PC-9 (cell line): ENCODE measurements at regions not wholly inside any gene's neighbourhood (a gene's known extent, or its start where the extent isn't known, plus 50 kb on each side); places are given as distances from the start of the nearest gene placed in this dataset.

ENCODE experiments used
- BruUV-seq: library from RNA; stranded (reverse); fragments of 400-500 nt; replicated peaks from 2 replicates; lab custom pipeline; 2021; lab: Mats Ljungman, UMichigan
- CTCF ChIA-PET: fragments of 300-600 bp; sonication (Branson Sonifier 250); formaldehyde crosslinking; loops from one replicate; lab custom pipeline; 2022; ENCODE audit warnings: antibody characterized with exemption; lab: Charles Lee
- POLR2A ChIA-PET: fragments of 300-600 bp; sonication (Branson Sonifier 250); formaldehyde crosslinking; loops from one replicate; lab custom pipeline; 2022; ENCODE audit warnings: antibody characterized with exemption; ENCODE audit not compliant: unreplicated experiment; lab: Charles Lee
- DNase-seq, 2 experiments: peaks; one replicate each; pipeline versions ENCODE4 v3.0.0 to v3.0.0-alpha.2; 2015 to 2022; ENCODE audit warnings: mixed read lengths in 1 of 2
- H2AFZ ChIP-seq: fragments of 200-600 bp; sonication (generic); 2 replicates; pipeline ENCODE4 v1.8.1; 2017; ENCODE audit warnings: antibody characterized with exemption
- H3F3A ChIP-seq: fragments of 200-600 bp; sonication (generic); 2 replicates; pipeline ENCODE4 v1.8.1; 2017; ENCODE audit warnings: antibody characterized with exemption, mild to moderate bottlenecking, low read depth; ENCODE audit not compliant: insufficient read depth
- H3K27ac ChIP-seq: fragments of 200-600 bp; sonication (generic); 2 replicates; pipeline ENCODE4 v1.6.1; 2016; ENCODE audit warnings: mixed run types
- H3K27me3 ChIP-seq: fragments of 200-600 bp; sonication (generic); 2 replicates; pipeline ENCODE4 v1.6.1; 2016; ENCODE audit warnings: low read depth, mixed run types; ENCODE audit not compliant: insufficient read depth
- H3K36me3 ChIP-seq: fragments of 200-600 bp; sonication (generic); 2 replicates; pipeline ENCODE4 v1.6.1; 2016; ENCODE audit warnings: low read depth, mixed run types
- H3K4me1 ChIP-seq: fragments of 200-600 bp; sonication (generic); replicated peaks from 2 replicates; pipeline ENCODE4 v1.6.1; 2016; ENCODE audit warnings: mixed run types; ENCODE audit not compliant: insufficient read depth
- H3K4me2 ChIP-seq: fragments of 200-600 bp; sonication (generic); 2 replicates; pipeline ENCODE4 v1.6.1; 2017; ENCODE audit warnings: mixed run types
- H3K4me3 ChIP-seq: fragments of 200-600 bp; sonication (generic); 2 replicates; pipeline ENCODE4 v1.6.1; 2016; ENCODE audit warnings: mixed run types
- H3K79me2 ChIP-seq: fragments of 200-600 bp; sonication (generic); 2 replicates; pipeline ENCODE4 v1.6.1; 2017; ENCODE audit warnings: low read depth, mixed run types
- H3K9me2 ChIP-seq: fragments of 200-600 bp; sonication (generic); 2 replicates; pipeline ENCODE4 v1.8.1; 2017; ENCODE audit warnings: mild to moderate bottlenecking; ENCODE audit not compliant: insufficient read depth
- H3K9me3 ChIP-seq: fragments of 200-600 bp; sonication (generic); 2 replicates; pipeline ENCODE4 v1.8.1; 2016; ENCODE audit warnings: low read depth; ENCODE audit not compliant: insufficient read depth
- H4K20me1 ChIP-seq: fragments of 200-600 bp; sonication (generic); 2 replicates; pipeline ENCODE4 v1.8.1; 2017; ENCODE audit not compliant: insufficient read depth
- EZH2 ChIP-seq: fragments of 200-600 bp; sonication (generic); IDR thresholded peaks from 2 replicates; pipeline ENCODE4 v1.8.0; 2017; ENCODE audit warnings: antibody characterized with exemption, low read depth
- intact Hi-C: fragments of 100-400 bp; cut with micrococcal nuclease; formaldehyde crosslinking; loops from one replicate; pipeline ENCODE4 v1.10.0; 2022; ENCODE audit not compliant: unreplicated experiment
- TF ChIP-seq, protein P1 (sequence below): fragments of 200-600 bp; sonication (generic); conservative IDR thresholded peaks from 2 replicates; pipeline ENCODE4 v1.6.1; 2017; ENCODE audit warnings: mixed run types, antibody characterized with exemption, mild to moderate bottlenecking, moderate library complexity

DNA sequence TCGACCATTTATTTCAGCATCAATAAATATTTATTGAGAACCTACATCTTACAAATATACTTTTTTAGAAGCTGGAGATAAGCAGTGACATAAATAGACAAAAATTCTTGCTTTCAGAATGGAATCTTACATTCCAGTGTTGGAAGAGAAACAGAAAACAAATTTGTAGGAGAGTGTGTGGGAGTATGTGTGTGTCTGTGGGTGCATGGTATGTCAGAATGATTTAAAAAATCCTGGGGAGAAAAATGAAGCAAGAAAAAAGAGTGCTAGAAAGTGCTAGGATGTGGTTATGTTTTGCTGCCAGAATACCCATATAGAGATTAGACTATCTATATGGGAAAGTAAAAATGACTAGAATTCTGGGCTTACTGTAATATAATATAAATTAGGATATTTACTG, 561.7 kb upstream of the SGO1 start:
- H4K20me1 ChIP-seq: no peaks in the 10 kb centered on the region
- BruUV-seq: no TSS peak
- H3K9me3 ChIP-seq: no peaks in the 10 kb centered on the region
- no peak for DNase-seq
- TF ChIP-seq, protein P1, sequence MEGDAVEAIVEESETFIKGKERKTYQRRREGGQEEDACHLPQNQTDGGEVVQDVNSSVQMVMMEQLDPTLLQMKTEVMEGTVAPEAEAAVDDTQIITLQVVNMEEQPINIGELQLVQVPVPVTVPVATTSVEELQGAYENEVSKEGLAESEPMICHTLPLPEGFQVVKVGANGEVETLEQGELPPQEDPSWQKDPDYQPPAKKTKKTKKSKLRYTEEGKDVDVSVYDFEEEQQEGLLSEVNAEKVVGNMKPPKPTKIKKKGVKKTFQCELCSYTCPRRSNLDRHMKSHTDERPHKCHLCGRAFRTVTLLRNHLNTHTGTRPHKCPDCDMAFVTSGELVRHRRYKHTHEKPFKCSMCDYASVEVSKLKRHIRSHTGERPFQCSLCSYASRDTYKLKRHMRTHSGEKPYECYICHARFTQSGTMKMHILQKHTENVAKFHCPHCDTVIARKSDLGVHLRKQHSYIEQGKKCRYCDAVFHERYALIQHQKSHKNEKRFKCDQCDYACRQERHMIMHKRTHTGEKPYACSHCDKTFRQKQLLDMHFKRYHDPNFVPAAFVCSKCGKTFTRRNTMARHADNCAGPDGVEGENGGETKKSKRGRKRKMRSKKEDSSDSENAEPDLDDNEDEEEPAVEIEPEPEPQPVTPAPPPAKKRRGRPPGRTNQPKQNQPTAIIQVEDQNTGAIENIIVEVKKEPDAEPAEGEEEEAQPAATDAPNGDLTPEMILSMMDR: no peak
- TF ChIP-seq EZH2: no peak
- H3K4me2 ChIP-seq: no peak overlapping the region
- H3K4me3 ChIP-seq: no peak overlapping the region
- H3K27me3 ChIP-seq: no peaks in the 10 kb centered on the region
- POLR2A ChIA-PET: no interaction called here
- no peaks in the 10 kb centered on the region for H3K79me2 ChIP-seq
- no peaks in the 10 kb centered on the region for H3K4me1 ChIP-seq
- no peaks in the 10 kb centered on the region for H3F3A ChIP-seq
- no peak overlapping the region for H3K27ac ChIP-seq
- no peaks in the 10 kb centered on the region for H3K9me2 ChIP-seq
- intact Hi-C loops: no loop called here
- H2AFZ ChIP-seq: no peak overlapping the region
- no peaks in the 10 kb centered on the region for H3K36me3 ChIP-seq
- CTCF ChIA-PET: no interaction called here

DNA sequence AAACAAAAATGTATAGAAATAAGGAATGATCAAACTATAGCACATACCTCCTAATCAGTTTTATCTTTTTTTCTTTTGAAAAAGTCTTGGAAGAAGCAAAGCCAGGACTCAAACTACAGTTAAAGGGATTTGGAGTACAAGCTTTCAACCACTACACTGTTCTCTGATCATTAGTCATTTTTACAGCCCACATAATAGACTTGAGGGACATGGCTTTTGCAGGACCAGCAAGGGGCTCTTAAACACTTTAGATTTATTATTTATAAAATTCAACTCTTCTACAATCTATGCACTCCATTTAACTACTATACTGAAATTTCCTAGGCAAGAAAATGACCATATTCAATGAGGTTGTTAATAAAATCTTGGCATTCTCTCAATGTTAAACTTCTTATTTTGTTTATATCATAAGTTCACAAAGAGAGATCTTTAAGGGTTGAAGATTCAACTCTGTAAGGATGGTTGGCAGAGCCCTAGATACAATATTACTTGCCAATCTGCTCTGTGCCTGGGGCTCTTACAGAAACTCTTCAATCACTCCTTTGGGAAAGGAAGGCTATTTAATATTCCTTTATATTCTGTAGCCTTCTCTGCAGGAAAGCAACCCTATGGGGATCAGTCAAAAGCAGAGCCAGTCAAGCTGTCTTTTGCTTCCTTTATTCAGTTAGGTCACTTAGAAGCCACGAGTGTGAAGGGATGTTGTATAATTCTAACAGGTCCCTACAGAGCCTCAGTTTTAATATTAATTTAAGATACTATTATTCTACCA, 557.7 kb upstream of the SGO1 start:
- DNase-seq: no peak
- no peaks in the 10 kb centered on the region for H4K20me1 ChIP-seq
- no peak overlapping the region for H3K4me3 ChIP-seq
- BruUV-seq: no TSS peak
- intact Hi-C loops: no loop called here
- no peaks in the 10 kb centered on the region for H3K9me2 ChIP-seq
- TF ChIP-seq, protein P1: no peak
- TF ChIP-seq EZH2: no peak
- no peaks in the 10 kb centered on the region for H3K36me3 ChIP-seq
- POLR2A ChIA-PET: no interaction called here
- CTCF ChIA-PET: no interaction called here
- no peaks in the 10 kb centered on the region for H3K27me3 ChIP-seq
- H3K4me2 ChIP-seq: no peak overlapping the region
- H2AFZ ChIP-seq: no peak overlapping the region
- no peak overlapping the region for H3K27ac ChIP-seq
- no peaks in the 10 kb centered on the region for H3F3A ChIP-seq
- no peaks in the 10 kb centered on the region for H3K4me1 ChIP-seq
- H3K9me3 ChIP-seq: no peaks in the 10 kb centered on the region
- H3K79me2 ChIP-seq: no peaks in the 10 kb centered on the region

DNA sequence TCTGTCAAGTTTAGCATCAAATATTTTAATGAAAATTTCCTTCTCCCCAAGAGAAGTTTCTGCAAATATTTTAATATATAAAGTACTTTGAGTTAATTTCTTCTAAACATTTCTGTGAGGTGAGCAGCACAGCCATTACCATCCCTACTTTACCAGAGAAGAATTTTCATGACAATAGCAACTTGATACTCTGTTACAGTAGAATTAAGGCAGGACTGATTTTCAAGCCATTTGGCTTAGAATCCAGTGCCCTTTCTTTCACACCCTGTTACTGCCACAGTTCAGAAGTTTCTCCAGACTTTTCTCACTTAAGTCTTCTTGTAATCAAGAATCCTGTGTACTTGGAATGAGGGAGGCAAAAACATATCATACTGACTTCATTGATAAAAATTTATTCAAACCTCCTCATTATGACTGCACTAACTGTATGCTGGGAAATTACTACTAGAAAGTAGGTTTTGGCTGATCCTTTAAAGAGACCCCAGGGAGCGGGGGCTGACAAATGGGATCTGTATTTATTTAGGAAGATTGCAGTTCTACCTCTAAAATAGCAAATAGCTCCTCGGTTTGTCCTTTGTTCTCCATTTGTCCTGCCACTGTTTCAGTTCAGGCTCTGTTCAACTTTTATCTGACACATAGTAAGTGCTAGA, 557.0 kb upstream of the SGO1 start:
- no TSS peak for BruUV-seq
- Histone ChIP-seq H3K4me3 (no peak overlapping the region), H3K79me2 (no peaks in the 10 kb centered on the region), H4K20me1 (no peaks in the 10 kb centered on the region), H2AFZ (no peak overlapping the region; the same call in 1 of the 2 replicates), H3K4me1 (no peaks in the 10 kb centered on the region), H3K4me2 (no peak overlapping the region), H3K27me3 (no peaks in the 10 kb centered on the region), H3K27ac (no peak overlapping the region), H3K9me2 (no peaks in the 10 kb centered on the region), H3K36me3 (no peaks in the 10 kb centered on the region), H3K9me3 (no peaks in the 10 kb centered on the region), H3F3A (no peaks in the 10 kb centered on the region)
- CTCF ChIA-PET: no interaction called here
- TF ChIP-seq, protein P1: no peak
- intact Hi-C loops: no loop called here
- no peak for DNase-seq
- POLR2A ChIA-PET: no interaction called here
